ENCODE measurements at regions not wholly inside any gene's neighbourhood (a gene's known extent, or its start where the extent isn't known, plus 50 kb on each side); places are given as distances from the start of the nearest gene placed in this dataset.
A peak's percentile ranks its signal among the peaks of the same experiment; 100 is the strongest.
"Not testable (repeated sequence)": the region's sequence is repeated elsewhere in the genome, so short reads cannot be mapped to it uniquely, and the experiment has no call there.

- no peak for TF ChIP-seq CTCF (conservative IDR thresholded peaks at IDR 0.05)
- H3K27ac ChIP-seq, result no peak overlapping the region
These were observed 387.9 kb downstream of the MAT2B start for GRCh38 chr5:163893281-163893680.

- no peak overlapping the region for H3K27ac ChIP-seq
- TF ChIP-seq CTCF (conservative IDR thresholded peaks at IDR 0.05), result no peak
These were observed 389.2 kb downstream of the MAT2B start for GRCh38 chr5:163894645-163895044.

GRCh38 chr5:163898873-163899272 lies 393.5 kb downstream of the MAT2B start:
- TF ChIP-seq CTCF (conservative IDR thresholded peaks at IDR 0.05), result no peak
- H3K27ac ChIP-seq, result no peak overlapping the region

- H3K27ac ChIP-seq, result not testable (repeated sequence)
These were observed 402.4 kb downstream of the MAT2B start for GRCh38 chr5:163907783-163908182.

GRCh38 chr5:163908253-163908652 lies 402.8 kb downstream of the MAT2B start:
- H3K27ac ChIP-seq, result no peak overlapping the region
- TF ChIP-seq CTCF (conservative IDR thresholded peaks at IDR 0.05), result no peak

- no peak overlapping the region for H3K27ac ChIP-seq
- TF ChIP-seq CTCF (conservative IDR thresholded peaks at IDR 0.05), result no peak
These were observed 404.8 kb downstream of the MAT2B start for GRCh38 chr5:163910226-163910625.

- no peak for TF ChIP-seq CTCF (conservative IDR thresholded peaks at IDR 0.05)
- no peak overlapping the region for H3K27ac ChIP-seq
These were observed 406.6 kb downstream of the MAT2B start for GRCh38 chr5:163912046-163912445.

GRCh38 chr5:163913548-163913947 lies 408.1 kb downstream of the MAT2B start:
- H3K27ac ChIP-seq, result no peak overlapping the region
- TF ChIP-seq CTCF (conservative IDR thresholded peaks at IDR 0.05), result peak; percentile 33; the same call in 1 of the 2 replicates
